ENCODE measurements at regions not wholly inside any gene's neighbourhood (a gene's known extent, or its start where the extent isn't known, plus 50 kb on each side); places are given as distances from the start of the nearest gene placed in this dataset.

DNA sequence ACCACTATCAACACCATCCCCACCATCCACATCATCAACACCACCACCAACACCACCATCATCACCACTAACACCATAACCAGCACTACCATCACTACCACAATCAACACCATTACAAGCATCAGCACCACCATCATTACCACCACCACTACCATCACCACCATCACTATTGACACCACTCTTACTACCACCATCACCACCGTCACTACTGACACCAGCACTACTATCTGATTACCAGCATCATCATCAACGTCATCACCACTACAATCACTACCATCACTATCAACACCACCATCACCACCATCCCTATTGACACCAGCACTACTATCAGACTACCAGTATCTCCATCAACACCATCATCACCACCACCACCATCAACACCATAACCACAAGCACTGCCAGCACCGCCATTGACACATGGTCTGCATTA, 106.1 kb upstream of the RUNX3 start:
- ATAC-seq (ENCODE audit: low FRiP score) = no peak
- DNase-seq (ENCODE audit: low spot score) = no peak
- TF ChIP-seq, protein P1, sequence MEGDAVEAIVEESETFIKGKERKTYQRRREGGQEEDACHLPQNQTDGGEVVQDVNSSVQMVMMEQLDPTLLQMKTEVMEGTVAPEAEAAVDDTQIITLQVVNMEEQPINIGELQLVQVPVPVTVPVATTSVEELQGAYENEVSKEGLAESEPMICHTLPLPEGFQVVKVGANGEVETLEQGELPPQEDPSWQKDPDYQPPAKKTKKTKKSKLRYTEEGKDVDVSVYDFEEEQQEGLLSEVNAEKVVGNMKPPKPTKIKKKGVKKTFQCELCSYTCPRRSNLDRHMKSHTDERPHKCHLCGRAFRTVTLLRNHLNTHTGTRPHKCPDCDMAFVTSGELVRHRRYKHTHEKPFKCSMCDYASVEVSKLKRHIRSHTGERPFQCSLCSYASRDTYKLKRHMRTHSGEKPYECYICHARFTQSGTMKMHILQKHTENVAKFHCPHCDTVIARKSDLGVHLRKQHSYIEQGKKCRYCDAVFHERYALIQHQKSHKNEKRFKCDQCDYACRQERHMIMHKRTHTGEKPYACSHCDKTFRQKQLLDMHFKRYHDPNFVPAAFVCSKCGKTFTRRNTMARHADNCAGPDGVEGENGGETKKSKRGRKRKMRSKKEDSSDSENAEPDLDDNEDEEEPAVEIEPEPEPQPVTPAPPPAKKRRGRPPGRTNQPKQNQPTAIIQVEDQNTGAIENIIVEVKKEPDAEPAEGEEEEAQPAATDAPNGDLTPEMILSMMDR (IDR thresholded peaks at IDR 0.05) = no peak

- DNase-seq (ENCODE audit: low spot score) = no peak
- TF ChIP-seq, protein P1 (IDR thresholded peaks at IDR 0.05) = no peak
- ATAC-seq (ENCODE audit: low FRiP score) = no peak
Observed at GRCh38 chr1:25035523-25036116, 105.5 kb upstream of the RUNX3 start.

GRCh38 chr1:25034736-25035522, 104.9 kb upstream of the RUNX3 start:
- TF ChIP-seq, protein P1 (IDR thresholded peaks at IDR 0.05) = no peak
- DNase-seq (ENCODE audit: low spot score) (no peak), ATAC-seq (ENCODE audit: low FRiP score) (no peak)

DNA sequence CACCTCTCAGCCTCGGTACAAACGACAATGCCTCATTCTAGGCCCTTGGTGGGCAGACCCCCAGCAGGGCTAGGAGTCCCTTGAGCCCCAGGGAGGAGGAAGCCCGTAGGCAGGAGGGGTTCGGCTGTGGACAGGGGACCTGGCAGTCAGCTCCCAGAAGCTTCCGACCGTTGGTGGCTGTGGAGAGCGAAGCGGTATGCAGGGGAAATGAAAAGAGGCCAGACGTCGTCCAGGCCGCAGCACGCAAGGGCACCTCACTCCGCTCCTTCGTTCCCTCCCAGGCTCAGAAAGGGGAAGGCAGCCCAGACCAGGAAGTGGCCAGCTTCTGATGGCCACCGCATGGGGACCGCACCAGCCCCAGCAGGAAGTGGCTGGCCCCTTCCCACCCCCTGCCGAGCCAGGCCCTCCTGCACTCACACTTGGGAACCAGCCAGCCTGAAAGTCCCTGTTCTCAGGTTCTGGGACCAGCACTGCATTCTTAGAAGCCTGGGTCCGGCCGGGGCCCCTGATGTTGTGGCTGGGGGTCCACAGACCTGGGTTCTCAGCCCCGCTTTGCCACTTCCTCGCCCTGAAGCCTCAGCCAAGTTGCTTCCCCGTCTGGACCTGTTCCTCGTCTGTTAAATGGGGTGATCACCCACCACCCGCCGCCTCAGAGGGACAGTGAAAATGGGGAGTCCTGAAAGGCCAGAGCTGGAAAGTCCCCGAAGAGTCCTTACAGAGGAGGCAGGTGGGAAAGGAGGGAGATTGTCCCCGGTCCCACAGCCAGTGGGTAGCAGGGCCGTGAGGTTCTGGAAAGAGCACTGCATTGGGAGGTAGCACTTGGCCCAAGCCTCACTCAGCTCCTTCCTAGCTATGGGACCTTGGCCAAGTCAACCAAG, 104.0 kb upstream of the RUNX3 start:
- TF ChIP-seq, protein P1 (IDR thresholded peaks at IDR 0.05) = no peak
- DNase-seq (ENCODE audit: low spot score) (no peak), ATAC-seq (ENCODE audit: low FRiP score) (peak; percentile 37)

- DNase-seq (ENCODE audit: low spot score) (no peak), ATAC-seq (ENCODE audit: low FRiP score) (no peak)
- TF ChIP-seq, protein P1 (IDR thresholded peaks at IDR 0.05) = no peak
Observed at GRCh38 chr1:25033030-25033827, 103.2 kb upstream of the RUNX3 start.

DNA sequence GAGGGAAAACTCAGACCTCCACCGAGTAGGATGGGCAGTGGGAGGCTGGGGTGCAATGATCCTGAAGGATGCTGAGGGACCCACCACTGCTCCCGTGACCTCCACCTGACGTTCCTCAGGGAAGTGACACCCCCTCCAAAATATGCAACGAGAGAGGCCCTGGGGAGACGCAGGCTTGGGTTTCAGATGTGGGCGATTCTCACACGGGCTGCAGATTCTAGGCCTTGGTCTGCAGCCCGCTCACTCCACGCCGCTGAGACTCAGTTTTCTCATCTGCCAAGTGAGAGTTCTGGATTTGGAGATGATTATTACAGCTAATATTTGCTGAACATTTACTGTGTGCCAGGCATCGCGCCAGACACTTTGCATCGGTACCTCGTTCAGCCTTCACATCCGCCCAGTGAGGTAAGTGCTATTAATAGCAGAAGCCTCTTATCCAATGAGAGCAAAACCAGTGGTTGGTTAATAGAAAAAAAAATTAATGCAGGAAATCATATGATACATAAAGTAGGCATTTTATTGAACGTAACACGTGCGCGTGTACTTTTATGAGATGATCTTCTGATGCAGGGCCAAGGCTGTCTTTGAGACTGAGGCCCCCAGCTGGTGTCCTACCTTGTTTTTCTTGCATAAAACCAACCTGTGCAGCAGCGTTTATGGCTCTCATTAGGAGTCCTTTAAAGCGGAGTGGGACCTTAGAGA, 102.0 kb upstream of the RUNX3 start:
- no peak for ATAC-seq (ENCODE audit: low FRiP score)

More for the DNA sequence above, 102.0 kb upstream of the RUNX3 start:
- no peak for DNase-seq (ENCODE audit: low spot score)
- TF ChIP-seq, protein P1 (IDR thresholded peaks at IDR 0.05) = no peak

Data from omental fat pad (tissue), 3 donors.